GM12891 (cell line): ENCODE measurements at regions not wholly inside any gene's neighbourhood (a gene's known extent, or its start where the extent isn't known, plus 50 kb on each side); places are given as distances from the start of the nearest gene placed in this dataset.
A peak's percentile ranks its signal among the peaks of the same experiment; 100 is the strongest.
"Not testable (repeated sequence)": the region's sequence is repeated elsewhere in the genome, so short reads cannot be mapped to it uniquely, and the experiment has no call there.

Experiments
- DNase-seq: peaks from one replicate; pipeline ENCODE4 v3.0.0; 2011; ENCODE audit warnings: low spot score; ENCODE audit not compliant: insufficient read length
- FAIRE-seq: peaks from 2 replicates; lab custom pipeline; 2011; peaks lifted over from hg19 to GRCh38; lab: Jason Lieb, UNC
- PAX5 ChIP-seq: IDR thresholded peaks from 2 replicates; pipeline ENCODE4 v1.6.1; 2011; ENCODE audit warnings: low read length, moderate library complexity, mild to moderate bottlenecking; ENCODE audit not compliant: insufficient read depth, severe bottlenecking
- POLR2A ChIP-seq: IDR thresholded peaks from 2 replicates; pipeline ENCODE4 v1.6.1; 2011; ENCODE audit warnings: low read depth, low read length, control low read depth
- POLR2AphosphoS5 ChIP-seq: IDR thresholded peaks from 2 replicates; pipeline ENCODE4 v1.6.1; 2011; ENCODE audit warnings: low read depth, low read length, control low read depth
- POU2F2 ChIP-seq: IDR thresholded peaks from 2 replicates; pipeline ENCODE4 v1.6.1; 2011; ENCODE audit warnings: low read depth, mild to moderate bottlenecking, control low read depth, low read length, moderate library complexity
- SPI1 ChIP-seq: IDR thresholded peaks from 2 replicates; pipeline ENCODE4 v1.6.1; 2011; ENCODE audit warnings: low read depth, low read length, control low read depth
- TAF1 ChIP-seq: IDR thresholded peaks from 2 replicates; pipeline ENCODE4 v1.6.1; 2011; ENCODE audit warnings: low read depth, low read length, control low read depth

- DNase-seq = no peak
- FAIRE-seq = no peak
- TF ChIP-seq POLR2A = no peak
- no peak for TF ChIP-seq POU2F2
- no peak for TF ChIP-seq SPI1
- no peak for TF ChIP-seq TAF1
- no peak for TF ChIP-seq PAX5
These were observed 186.9 kb upstream of the MYO3A start for GRCh38 chr10:25747084-25747483.

- DNase-seq = no peak
- FAIRE-seq = no peak
These were observed 185.5 kb upstream of the MYO3A start for GRCh38 chr10:25748509-25748908.

GRCh38 chr10:25753776-25754175 is 180.3 kb upstream of the MYO3A start:
- DNase-seq (no peak), FAIRE-seq (no peak)
- TF ChIP-seq TAF1 (no peak), PAX5 (no peak), SPI1 (no peak), POU2F2 (no peak), POLR2AphosphoS5 (no peak), POLR2A (no peak)

More at GRCh38 chr10:25748509-25748908, 185.5 kb upstream of the MYO3A start:
- TF ChIP-seq POLR2AphosphoS5 = no peak
- no peak for TF ChIP-seq POLR2A
- no peak for TF ChIP-seq POU2F2
- TF ChIP-seq PAX5 = no peak

GRCh38 chr10:25755874-25756273 is 178.2 kb upstream of the MYO3A start:
- FAIRE-seq, DNase-seq: not testable (repeated sequence)

DNA sequence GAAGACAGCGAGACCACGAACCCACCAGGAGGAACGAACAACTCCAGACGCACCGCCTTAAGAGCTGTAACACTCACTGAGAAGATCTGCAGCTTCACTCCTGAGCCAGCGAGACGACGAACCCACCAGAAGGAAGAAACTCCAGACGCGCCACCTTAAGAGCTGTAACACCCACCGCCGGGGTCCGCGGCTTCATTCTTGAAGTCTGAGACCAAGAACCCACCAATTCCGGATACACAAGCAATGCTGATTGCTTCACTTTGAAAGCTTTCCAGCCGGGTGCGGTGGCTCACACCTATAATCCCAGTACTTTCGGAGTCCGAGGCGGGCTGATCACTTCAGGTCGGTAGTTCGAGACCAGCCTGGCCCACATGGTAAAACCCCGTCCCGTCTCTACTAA is 177.2 kb upstream of the MYO3A start:
- no peak for TF ChIP-seq POU2F2
- TF ChIP-seq POLR2A = no peak
- TF ChIP-seq POLR2AphosphoS5 = no peak
- no peak for TF ChIP-seq TAF1
- TF ChIP-seq SPI1 = no peak
- TF ChIP-seq PAX5 = no peak
- DNase-seq (no peak), FAIRE-seq (no peak)

- DNase-seq = peak; percentile 8
- FAIRE-seq = no peak
- TF ChIP-seq POLR2A (no peak), PAX5 (no peak), SPI1 (peak; percentile 43; the same call in 1 of the 2 replicates)
These were observed 176.0 kb upstream of the MYO3A start for GRCh38 chr10:25758041-25758457.

DNA sequence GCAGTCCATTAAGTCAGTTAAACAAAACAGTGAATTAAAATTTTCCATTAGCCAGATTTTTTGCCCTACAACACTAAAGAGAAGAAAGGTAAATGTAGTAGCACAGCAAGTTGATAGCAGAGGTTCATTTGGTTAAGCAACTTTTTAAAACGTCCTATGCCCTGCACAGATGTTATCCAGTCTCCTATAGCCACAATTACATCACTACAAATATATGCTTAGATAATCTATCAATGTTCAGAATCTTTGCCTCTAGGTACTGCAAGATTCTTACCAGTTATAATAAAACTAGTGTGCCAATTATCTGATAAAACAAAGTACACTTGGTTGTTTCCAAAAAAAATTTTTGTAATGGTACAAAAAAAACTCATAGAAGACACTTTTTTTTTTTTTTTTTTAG is 175.5 kb upstream of the MYO3A start:
- DNase-seq = no peak
- TF ChIP-seq TAF1 = no peak
- no peak for TF ChIP-seq POU2F2
- TF ChIP-seq PAX5 = no peak
- TF ChIP-seq POLR2A = no peak
- TF ChIP-seq SPI1 = no peak
- TF ChIP-seq POLR2AphosphoS5 = no peak
- FAIRE-seq = no peak

GRCh38 chr10:25761937-25762336 is 172.1 kb upstream of the MYO3A start:
- TF ChIP-seq SPI1 = no peak
- TF ChIP-seq POU2F2 = no peak
- no peak for TF ChIP-seq POLR2A
- TF ChIP-seq TAF1 = no peak
- no peak for TF ChIP-seq POLR2AphosphoS5
- TF ChIP-seq PAX5 = no peak
- DNase-seq (no peak), FAIRE-seq (no peak)

GRCh38 chr10:25766213-25766612 is 167.8 kb upstream of the MYO3A start:
- TF ChIP-seq SPI1 = no peak
- TF ChIP-seq PAX5 = no peak
- TF ChIP-seq POLR2A = no peak
- TF ChIP-seq POU2F2 = no peak
- no peak for TF ChIP-seq POLR2AphosphoS5
- no peak for TF ChIP-seq TAF1
- FAIRE-seq = no peak
- no peak for DNase-seq

- TF ChIP-seq POU2F2 = no peak
- no peak for TF ChIP-seq POLR2A
- TF ChIP-seq SPI1 = no peak
- TF ChIP-seq PAX5 = no peak
- TF ChIP-seq POLR2AphosphoS5 = no peak
- no peak for TF ChIP-seq TAF1
- FAIRE-seq (no peak), DNase-seq (no peak)
These were observed 167.3 kb upstream of the MYO3A start for GRCh38 chr10:25766687-25767221.

GRCh38 chr10:25768167-25768566 is 165.9 kb upstream of the MYO3A start:
- no peak for DNase-seq
- no peak for TF ChIP-seq POLR2A
- FAIRE-seq = no peak
